ENCODE measurements at regions not wholly inside any gene's neighbourhood (a gene's known extent, or its start where the extent isn't known, plus 50 kb on each side); places are given as distances from the start of the nearest gene placed in this dataset.

DNA sequence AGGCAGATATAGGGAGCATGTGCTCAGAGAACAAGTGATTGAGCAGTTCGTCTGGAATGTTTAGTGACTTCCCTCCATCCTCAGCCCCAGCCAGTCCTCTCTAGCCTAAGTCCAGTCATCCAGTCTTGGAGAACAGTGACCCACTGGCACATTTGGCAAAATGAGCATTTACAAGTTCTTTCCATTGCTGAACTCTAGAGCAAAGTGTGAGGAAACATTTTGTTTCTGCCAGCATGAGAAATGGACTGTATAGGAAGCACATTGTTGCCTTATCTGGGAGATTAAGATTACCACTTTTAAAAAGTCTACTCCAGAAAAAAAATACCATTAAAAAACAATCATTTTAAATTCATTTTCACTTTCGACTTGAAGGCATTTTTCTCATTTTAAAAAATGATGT is 353.6 kb downstream of the SHQ1 start:
- DNase-seq (ENCODE audit: insufficient read length, low spot score): no peak
- FAIRE-seq: no peak
- TF ChIP-seq POLR2A (IDR thresholded peaks at IDR 0.05; ENCODE audit: low read depth, low read length): no peak

DNA sequence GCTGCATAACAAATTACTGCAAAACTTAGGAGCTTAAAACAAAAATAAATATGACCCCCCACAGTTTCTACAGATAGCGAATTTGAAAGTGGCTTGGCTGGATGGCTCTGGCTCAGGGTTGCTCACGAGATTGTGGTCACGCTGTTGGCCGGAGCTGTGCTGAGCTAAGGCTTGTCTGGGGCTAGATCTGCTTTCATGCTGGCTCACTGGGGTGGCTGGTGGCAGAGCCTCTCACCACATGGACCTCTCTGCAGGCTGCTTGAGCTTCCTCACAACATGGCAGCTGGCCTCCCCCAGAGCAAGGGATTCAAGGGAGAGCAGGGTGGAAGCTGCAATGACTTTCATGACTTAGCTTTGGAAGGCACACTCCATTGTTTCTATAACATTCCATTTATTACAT is 354.1 kb downstream of the SHQ1 start:
- TF ChIP-seq POLR2A (IDR thresholded peaks at IDR 0.05; ENCODE audit: low read depth, low read length): no peak
- DNase-seq (ENCODE audit: insufficient read length, low spot score) (no peak), FAIRE-seq (no peak)

DNA sequence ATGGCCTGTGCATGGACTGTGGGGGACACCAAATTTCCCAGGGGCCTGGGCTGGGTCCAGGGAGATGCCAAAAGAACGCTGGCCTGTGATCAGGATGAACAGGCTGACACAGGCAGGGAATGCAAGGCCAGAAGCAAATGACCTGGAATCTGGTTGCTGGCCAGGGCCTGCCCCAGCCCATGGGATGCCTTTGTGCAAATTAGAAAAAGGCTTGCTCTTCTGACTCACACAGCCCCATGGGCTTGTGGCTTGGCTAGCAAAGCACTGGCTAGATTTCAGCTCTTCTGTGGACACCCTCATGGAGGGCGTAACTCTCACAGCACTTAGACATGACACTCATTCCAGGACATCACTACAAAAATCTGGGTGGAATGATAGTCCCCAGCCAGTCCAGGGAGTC is 356.0 kb downstream of the SHQ1 start:
- no peak for TF ChIP-seq POLR2A (IDR thresholded peaks at IDR 0.05; ENCODE audit: low read depth, low read length)
- DNase-seq (ENCODE audit: insufficient read length, low spot score) (peak; percentile 74), FAIRE-seq (peak; percentile 72)

GRCh38 chr3:72490688-72491435 is 357.4 kb downstream of the SHQ1 start:
- no peak for DNase-seq (ENCODE audit: insufficient read length, low spot score)
- no peak for TF ChIP-seq POLR2A (IDR thresholded peaks at IDR 0.05; ENCODE audit: low read depth, low read length)
- no peak for FAIRE-seq

GRCh38 chr3:72489901-72490300 is 358.3 kb downstream of the SHQ1 start:
- DNase-seq (ENCODE audit: insufficient read length, low spot score): no peak
- no peak for FAIRE-seq
- no peak for TF ChIP-seq POLR2A (IDR thresholded peaks at IDR 0.05; ENCODE audit: low read depth, low read length)

- FAIRE-seq (no peak), DNase-seq (ENCODE audit: insufficient read length, low spot score) (no peak)
- TF ChIP-seq POLR2A (IDR thresholded peaks at IDR 0.05; ENCODE audit: low read depth, low read length): no peak
These were observed 359.6 kb downstream of the SHQ1 start for GRCh38 chr3:72488738-72489035.

GRCh38 chr3:72487946-72488737 is 360.1 kb downstream of the SHQ1 start:
- TF ChIP-seq POLR2A (IDR thresholded peaks at IDR 0.05; ENCODE audit: low read depth, low read length): no peak
- FAIRE-seq (no peak), DNase-seq (ENCODE audit: insufficient read length, low spot score) (no peak)

DNA sequence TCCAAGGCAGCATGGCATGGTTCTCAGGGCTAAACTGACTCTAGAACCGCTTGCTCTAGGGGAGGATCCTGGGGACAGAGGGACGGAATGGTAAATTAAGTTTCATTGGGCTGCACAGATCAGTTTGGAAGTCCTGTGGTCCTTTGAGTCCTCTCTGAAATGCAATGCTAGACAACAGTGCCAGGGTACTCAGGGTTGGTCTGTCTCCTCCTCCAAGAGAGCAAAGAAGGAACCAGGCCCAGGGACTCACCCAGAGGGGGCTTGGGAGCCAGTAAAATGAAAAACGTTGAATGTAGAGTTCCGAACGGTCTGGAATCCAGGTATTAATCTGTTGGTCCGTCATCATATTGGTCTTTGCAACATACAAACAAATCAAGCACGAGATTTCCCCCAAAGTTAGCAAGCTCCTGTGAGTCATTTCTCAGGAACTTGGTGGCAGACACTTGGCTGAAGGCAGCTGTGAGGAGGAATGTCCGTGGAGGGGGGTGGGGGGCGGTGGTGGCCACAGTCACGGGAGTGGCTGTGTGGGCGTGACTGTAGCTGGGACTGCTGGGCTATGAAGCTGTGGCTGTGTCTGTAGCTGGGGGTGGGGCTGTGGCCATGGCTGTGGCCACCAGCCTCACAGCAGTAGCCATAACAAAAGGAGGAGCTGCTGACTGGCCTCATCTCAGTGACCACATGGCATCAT is 361.0 kb downstream of the SHQ1 start:
- FAIRE-seq (peak; percentile 48), DNase-seq (ENCODE audit: insufficient read length, low spot score) (peak; percentile 63)
- TF ChIP-seq POLR2A (IDR thresholded peaks at IDR 0.05; ENCODE audit: low read depth, low read length): no peak

DNA sequence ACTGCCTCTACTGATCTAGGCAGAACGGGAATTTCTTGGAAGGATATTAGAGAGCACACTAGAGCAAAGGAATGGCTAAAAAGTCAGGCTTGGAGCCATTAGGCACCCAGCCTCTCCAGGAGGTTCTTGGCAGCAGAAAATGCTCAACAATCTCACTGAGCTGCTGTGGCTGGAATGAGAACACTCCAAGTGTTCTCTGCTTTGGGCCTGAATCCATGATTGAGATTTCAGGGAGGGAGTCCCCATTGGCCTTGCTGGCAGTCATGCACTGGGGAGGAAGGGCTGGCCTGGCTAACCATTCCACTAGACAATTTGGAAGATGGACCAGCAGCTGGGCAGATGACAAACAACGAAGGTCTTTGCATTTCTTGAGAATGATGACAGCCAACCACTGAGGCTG is 362.6 kb downstream of the SHQ1 start:
- TF ChIP-seq POLR2A (IDR thresholded peaks at IDR 0.05; ENCODE audit: low read depth, low read length): no peak
- FAIRE-seq (no peak), DNase-seq (ENCODE audit: insufficient read length, low spot score) (no peak)

DNA sequence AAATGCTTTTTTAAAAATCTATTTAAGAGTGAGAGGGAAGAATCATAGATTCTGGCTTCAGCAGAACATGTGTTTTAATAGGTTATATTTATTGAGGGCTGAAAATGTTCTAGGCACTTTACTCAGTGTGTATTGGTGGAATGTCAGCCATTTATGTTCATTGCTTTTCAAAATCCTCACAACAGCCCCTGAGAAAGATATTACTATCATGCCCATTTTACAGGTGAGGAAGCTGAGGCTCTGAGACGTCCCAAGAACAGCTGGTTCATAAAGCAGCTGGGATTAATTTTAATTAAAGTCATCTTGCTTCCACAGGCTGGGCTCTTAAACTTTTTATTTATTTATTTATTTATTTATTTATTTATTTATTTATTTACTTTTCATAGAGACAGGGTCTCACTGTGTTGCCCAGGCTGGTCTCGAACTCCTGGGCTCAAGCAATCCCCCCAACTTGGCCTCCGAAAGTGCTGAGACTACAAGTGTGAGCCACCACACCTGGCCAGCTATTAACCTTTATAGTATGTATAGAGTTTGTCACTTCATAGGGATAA is 364.6 kb downstream of the SHQ1 start:
- no peak for FAIRE-seq
- DNase-seq (ENCODE audit: insufficient read length, low spot score): no peak
- no peak for TF ChIP-seq POLR2A (IDR thresholded peaks at IDR 0.05; ENCODE audit: low read depth, low read length)

DNA sequence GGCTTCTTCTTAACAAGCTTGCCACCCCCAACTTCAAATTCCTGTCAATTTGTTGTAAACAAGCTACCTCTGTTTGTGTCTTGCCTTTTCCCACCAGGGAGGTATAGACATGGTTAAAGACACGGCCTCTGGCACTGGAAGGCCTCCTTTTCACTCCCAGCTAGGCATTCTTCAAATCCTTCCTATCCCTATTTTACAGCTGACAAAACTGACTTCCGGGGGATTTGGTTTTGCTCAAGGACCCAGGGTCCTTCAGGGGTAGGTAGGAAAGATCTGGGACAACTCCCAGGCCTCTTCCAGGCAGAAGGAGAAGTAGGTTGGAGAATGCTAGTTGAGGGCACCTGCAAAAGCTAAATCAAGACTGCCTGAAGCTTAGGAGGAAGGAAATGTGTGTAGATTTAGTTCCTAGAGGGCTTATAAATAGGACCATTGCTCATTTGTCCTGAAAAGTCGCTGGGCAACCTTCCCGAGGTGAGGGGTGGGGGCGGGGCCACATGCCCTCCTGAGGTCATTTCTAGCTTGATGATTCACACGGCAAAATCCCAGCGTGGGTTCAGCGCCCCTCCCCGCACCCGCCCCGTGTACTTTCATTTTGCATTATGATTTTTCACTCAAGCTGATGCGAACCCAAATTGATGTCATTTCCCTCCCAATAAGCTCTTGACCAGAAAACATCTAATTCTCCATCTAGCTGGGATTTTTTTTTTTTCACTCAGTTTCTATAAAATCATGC is 365.5 kb downstream of the SHQ1 start:
- peak; percentile 27 for FAIRE-seq
- TF ChIP-seq POLR2A (IDR thresholded peaks at IDR 0.05; ENCODE audit: low read depth, low read length): no peak
- DNase-seq (ENCODE audit: insufficient read length, low spot score): peak; percentile 42

DNA sequence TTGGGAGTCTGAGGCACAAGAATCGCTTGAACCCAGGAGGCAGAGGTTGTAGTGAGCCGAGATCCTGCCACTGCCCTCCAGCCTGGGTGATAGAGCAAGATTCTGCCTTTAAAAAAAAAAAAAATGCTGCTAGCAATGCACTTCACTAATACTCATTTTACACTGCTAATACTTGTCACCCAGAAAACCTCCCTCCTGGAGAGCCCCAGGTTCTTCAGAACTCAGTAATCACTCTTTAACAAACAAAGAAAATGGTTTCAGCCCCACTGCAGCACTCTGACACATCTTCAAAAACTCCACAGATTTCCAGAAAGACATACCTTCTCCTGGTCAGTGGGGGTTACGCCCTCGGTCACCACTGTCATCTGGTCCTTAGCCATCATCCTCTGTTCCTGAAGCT is 366.7 kb downstream of the SHQ1 start:
- no peak for FAIRE-seq
- no peak for TF ChIP-seq POLR2A (IDR thresholded peaks at IDR 0.05; ENCODE audit: low read depth, low read length)
- no peak for DNase-seq (ENCODE audit: insufficient read length, low spot score)

DNA sequence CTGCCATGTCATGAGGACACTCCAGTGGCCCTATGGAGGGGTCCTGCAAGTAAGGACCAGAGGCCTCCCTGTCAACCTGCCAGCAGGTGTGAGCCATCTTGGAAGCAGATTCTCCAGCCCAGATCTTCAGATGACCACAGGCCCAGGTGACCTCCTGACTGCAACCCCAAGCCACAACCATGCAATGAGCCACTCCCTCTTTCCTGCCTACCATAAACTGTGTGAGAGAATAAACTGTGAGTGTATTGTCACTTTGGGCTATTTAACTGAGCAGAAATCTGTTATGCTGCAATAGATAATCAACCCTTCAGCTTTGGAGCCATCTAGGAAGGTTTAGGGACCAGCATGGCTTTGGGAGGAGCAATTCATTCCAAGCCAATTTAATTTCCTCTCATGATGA is 367.9 kb downstream of the SHQ1 start:
- DNase-seq (ENCODE audit: insufficient read length, low spot score): no peak
- no peak for TF ChIP-seq POLR2A (IDR thresholded peaks at IDR 0.05; ENCODE audit: low read depth, low read length)
- FAIRE-seq: no peak

All from H54 (cell line).